Activated CD4-positive, alpha-beta T cell treated with anti-CD3 and anti-CD28 coated beads, Interleukin-10, Interleukin-2, amounts not matched to agents 100 ng/mL and 50 ng/mL, durations not matched to agents 16 hours and 8 hours (primary cell): ENCODE measurements at regions not wholly inside any gene's neighbourhood (a gene's known extent, or its start where the extent isn't known, plus 50 kb on each side); places are given as distances from the start of the nearest gene placed in this dataset.

Experiments used
- DNase-seq: peaks from one replicate; pipeline ENCODE4 v3.0.0-alpha.2; 2020

DNA sequence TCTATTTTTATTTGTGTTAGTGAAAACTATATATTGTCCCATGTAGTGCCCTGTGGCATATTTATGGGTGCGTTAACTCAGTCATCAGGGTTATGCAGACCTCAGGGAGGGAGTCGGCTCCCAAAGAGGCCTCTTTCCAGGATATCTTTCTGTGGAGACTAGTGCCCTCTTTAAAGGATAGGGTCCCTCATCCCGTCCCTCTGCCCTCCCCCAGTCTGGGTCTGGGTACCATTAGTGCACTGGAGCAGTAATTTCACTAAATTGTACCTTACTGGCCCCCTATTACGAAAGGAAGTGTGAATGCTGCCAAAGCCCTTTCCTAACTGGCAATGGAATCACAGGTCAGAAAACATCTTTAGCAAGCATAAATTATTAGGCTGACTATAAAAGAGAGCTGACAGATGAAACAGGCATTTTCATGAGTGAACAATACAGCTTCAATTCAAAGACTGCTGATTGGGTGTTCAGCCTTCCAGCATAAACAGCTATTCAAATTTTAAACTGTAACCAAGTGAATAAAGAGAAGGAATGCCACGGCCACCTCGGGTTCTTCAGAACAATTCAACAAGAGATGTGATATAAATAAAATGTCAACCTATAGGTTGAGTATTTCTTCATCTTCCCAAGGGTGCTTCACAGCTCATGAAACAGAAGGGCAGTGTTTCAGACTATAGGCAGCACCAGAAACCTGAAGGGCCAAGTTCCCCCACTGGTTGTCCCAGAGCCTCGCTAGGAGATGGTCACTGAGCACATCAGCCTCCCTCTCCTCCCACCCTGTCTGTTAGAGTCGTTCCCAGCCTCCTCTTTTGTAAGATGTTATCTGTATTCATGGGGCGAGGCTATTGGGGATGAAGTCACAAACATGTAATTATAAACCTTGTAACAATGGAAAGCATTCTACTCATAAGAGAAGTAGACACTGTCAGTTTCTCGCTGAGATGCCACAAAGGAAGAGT is 318.7 kb downstream of the TMEM161B start:
- no peak for DNase-seq

DNA sequence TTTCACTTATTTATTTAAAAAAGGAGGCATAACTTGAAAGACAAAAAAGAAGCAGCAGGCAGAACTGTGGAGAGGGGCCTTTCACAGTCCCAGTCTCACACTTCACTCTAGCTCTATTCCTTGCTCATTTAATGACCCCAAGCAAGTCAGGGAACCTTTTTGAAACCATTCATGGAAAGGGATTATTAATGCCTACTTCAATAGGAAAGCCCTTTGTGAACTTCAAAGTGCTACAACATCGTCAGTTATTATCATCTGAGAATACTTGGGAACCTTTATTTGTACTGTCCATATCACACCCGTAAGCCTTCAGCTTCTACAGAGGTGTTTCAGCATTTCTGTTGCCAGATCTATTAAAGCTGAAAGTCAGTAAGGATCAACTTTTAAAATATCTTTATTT is 320.2 kb downstream of the TMEM161B start:
- DNase-seq = no peak

GRCh38 chr5:87946271-87946670 is 322.4 kb downstream of the TMEM161B start:
- no peak for DNase-seq

- DNase-seq = no peak
Observed at GRCh38 chr5:87945286-87945650, 323.4 kb downstream of the TMEM161B start.

GRCh38 chr5:87944553-87945285 is 323.9 kb downstream of the TMEM161B start:
- DNase-seq = no peak

DNA sequence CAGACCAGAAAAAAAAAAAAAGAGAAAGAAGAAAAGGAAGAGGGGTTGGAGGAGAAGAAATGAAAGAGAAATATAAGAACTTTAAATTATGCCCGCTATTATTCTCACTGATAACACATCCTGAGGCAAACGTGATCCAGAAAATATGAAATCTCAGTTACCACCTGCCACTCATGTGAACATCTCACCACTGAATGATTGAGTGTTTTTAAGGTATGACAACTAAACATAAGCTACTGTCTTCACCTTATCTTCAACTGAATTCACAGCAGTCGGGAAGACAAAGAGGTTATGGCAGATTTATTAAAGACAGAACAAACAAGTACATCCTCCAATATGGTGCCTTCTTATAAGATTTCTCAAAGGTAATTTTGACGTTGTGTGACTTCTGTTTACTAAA is 327.9 kb downstream of the TMEM161B start:
- no peak for DNase-seq

GRCh38 chr5:87936667-87937066 is 332.0 kb downstream of the TMEM161B start:
- DNase-seq = no peak

GRCh38 chr5:87924436-87924835 is 344.2 kb downstream of the TMEM161B start:
- no peak for DNase-seq

- DNase-seq = no peak
Observed at GRCh38 chr5:87916320-87916719, 352.3 kb downstream of the TMEM161B start.

- no peak for DNase-seq
Observed at GRCh38 chr5:87912419-87912818, 356.2 kb downstream of the TMEM161B start.

GRCh38 chr5:87909382-87909781 is 359.3 kb downstream of the TMEM161B start:
- no peak for DNase-seq

DNA sequence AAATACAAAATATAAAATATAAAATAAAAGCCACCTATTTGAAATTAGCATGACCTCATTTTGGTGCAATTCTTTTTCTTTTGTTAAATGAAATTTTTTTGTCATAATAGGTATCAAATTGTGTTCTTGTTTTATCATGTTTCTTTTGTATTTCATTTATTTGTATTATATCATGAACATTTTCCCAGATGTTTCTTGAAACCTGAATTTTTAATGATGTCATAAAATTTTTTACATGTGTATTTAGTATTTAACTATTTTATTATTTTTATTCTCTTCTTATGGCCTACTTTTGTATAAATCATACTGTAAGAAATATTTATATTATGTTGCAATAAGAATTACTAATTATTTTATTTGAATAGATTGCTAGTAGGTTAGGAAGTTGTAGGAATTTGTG is 361.7 kb downstream of the TMEM161B start:
- no peak for DNase-seq

DNA sequence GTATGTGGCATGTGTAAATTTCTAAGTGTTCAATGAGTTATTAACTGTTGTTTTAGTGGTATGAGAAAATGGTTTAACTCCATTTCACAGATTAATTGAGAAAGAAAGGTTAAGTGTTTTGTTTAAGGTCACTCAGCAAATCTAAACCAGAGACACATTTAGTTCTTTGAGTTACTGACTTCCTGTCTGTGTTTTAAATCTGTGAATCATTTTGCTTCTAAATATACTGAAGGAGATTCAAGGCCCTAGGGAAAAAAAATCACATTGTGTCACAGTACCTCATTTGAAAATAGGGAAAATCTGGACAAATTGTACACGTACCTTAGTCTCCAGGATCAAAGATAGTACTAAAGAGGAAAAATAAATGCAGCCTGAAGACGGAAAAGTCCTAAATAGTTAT is 368.2 kb downstream of the TMEM161B start:
- no peak for DNase-seq

- DNase-seq = no peak
Observed at GRCh38 chr5:87899721-87900131, 368.9 kb downstream of the TMEM161B start.

- no peak for DNase-seq
Observed at GRCh38 chr5:87899208-87899661, 369.4 kb downstream of the TMEM161B start.

DNA sequence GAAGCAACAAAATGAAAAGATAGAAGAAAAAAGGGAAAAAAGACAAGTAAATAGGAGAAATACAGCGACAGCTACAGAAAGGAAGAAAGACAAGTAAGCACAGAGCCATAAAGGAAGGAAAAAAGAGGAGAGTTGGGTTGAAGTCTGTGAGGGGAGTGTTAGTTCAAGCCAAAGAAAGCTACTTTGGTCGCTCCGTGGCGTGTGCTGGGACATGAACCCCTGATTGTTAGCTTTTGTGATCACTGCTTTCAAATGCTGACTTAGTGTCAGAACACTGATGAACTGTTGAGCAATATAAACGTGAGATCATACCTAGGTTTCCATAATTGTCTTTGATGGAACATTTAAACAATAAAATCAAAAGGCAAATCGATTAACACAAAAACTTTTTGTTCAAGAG is 370.1 kb downstream of the TMEM161B start:
- DNase-seq = no peak

DNA sequence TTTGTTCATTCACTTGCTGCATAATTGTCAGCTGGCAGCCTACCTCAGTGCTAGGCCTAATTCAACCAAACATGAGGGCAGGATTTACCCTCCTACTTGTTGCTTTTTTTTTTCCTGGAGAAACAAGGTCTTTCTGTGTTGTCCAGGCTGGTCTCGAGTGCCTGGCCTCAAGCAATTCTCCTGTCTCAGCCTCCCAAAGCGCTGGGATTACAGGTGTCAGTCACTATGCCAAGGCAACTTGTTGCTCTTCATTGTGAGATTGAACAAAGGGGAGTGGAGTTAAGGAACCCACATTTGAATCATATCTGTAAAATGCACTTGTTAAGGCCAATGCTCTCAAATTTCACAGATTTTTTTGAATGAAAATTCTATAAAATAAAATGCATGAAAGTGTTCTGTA is 380.5 kb downstream of the TMEM161B start:
- DNase-seq = no peak

- no peak for DNase-seq
Observed at GRCh38 chr5:87887247-87887646, 381.4 kb downstream of the TMEM161B start.

GRCh38 chr5:87886164-87886563 is 382.5 kb downstream of the TMEM161B start:
- no peak for DNase-seq

- DNase-seq = no peak
Observed at GRCh38 chr5:87885758-87886157, 382.9 kb downstream of the TMEM161B start.

DNA sequence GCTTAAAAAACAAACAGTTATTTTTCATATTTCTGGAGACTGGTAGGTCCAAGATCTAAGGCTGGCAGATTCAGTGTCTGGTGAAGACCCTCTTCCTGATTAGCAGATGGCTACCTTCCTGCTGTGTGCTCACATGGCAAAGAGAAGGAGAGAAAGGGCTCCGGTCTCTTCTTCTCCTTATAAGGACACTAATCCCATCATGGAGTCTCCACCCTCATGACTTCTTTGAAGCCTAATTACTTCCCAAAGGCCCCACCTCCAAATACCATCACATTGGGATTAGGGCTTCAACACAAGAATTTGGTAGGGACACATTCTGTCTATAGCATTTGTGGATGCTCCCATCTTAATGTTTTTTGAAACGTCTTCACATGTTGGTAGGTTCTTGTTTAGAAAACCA is 391.1 kb downstream of the TMEM161B start:
- DNase-seq = no peak

- DNase-seq = peak; percentile 4
Observed at GRCh38 chr5:87877023-87877422, 391.6 kb downstream of the TMEM161B start.

DNA sequence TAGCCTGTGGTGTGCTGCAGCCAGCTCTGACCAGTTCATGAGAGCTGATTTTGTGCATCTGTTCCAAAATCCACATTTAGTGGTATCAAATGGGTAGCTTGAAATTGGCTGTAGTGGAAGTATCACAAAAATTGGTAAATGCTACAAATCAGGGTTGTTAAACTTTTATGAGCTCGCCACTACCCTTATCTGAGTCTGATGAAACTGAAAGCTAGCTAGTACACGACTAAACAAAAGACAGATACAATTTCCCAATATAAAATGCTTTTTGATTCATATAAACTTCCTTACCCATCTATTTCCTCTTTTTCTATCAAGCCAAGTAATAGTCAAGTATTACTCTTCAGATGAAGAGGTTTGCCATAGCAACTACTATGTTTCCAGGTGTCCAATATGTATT is 392.0 kb downstream of the TMEM161B start:
- DNase-seq = no peak

DNA sequence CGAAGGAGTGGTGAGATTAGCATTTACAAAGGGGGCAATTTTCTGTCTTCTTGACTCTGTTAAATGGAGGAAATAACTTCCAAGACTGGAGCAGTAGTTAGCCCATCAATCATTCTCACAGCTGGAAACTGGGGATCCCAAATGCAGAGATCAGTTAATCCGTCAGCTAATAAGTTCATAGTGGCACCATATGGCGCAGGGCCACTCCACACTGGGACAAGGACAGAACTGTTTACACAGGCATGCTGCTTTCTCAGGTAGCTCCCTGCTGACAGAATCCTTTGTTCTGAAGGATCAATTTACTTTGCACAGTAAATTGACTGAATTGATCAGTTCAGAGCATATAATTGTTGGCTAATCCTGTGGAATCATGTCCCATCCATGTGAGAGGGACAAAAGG is 395.7 kb downstream of the TMEM161B start:
- no peak for DNase-seq
